HepG2 (cell line): ENCODE measurements at regions not wholly inside any gene's neighbourhood (a gene's known extent, or its start where the extent isn't known, plus 50 kb on each side); places are given as distances from the start of the nearest gene placed in this dataset.

Experiments used
- ATAC-seq: fragments of 200-7000 bp; cut with Tn5 transposase; 3 replicates; pipeline ENCODE4 v1.9.1; 2020; ENCODE audit warnings: mild to moderate bottlenecking, moderate library complexity
- BruUV-seq: library from RNA; stranded (reverse); fragments of 400-500 nt; replicated peaks from 2 replicates; lab custom pipeline; 2021; lab: Mats Ljungman, UMichigan
- CTCF ChIA-PET: fragments of 300-600 bp; formaldehyde crosslinking; extraction: SDS; loops from one replicate; lab custom pipeline; 2021; ENCODE audit warnings: low total read pairs, inconsistent platforms, low intra/inter-chr PET ratio; lab: Yijun Ruan, JAX
- POLR2A ChIA-PET: fragments of 350-600 bp; sonication (Branson Sonifier 250); formaldehyde crosslinking; loops from one replicate; lab custom pipeline; 2020; ENCODE audit warnings: antibody characterized with exemption, inconsistent platforms; lab: Yijun Ruan, JAX
- DNase-seq: peaks from one replicate; pipeline ENCODE4 v3.0.0-alpha.2; 2015; ENCODE audit warnings: low spot score
- FAIRE-seq: peaks from 3 replicates; lab custom pipeline; 2011; peaks lifted over from hg19 to GRCh38; lab: Jason Lieb, UNC
- H2AFZ ChIP-seq: one replicate; pipeline ENCODE4 v1.6.1; 2011; ENCODE audit warnings: low read length, inconsistent platforms
- H3K27ac ChIP-seq: fragments of 300-600 bp; 3 replicates; pipeline ENCODE4 v1.8.0; 2011; ENCODE audit warnings: mixed run types, mild to moderate bottlenecking, mixed read lengths, low read length, inconsistent platforms; ENCODE audit not compliant: insufficient read depth; ENCODE audit errors: extremely low read length
- H3K27me3 ChIP-seq, 2 experiments: fragments of 200-600 bp in 1 of 2; 2 replicates in 1 of 2; 3 replicates in 1 of 2; pipeline versions ENCODE4 v1.6.0 to v1.8.0; 2011; ENCODE audit warnings: low read length in 2 of 2, mild to moderate bottlenecking in 2 of 2, moderate library complexity in 2 of 2, inconsistent platforms in 1 of 2; ENCODE audit not compliant: insufficient read depth in 2 of 2, control insufficient read depth in 1 of 2
- H3K36me3 ChIP-seq, 2 experiments: fragments of 200-600 bp in 1 of 2; replicated peaks in 1 of 2; 2 replicates in 1 of 2; 3 replicates in 1 of 2; pipeline versions ENCODE4 v1.5.1 to v1.8.0; 2011; ENCODE audit warnings: low read length in 2 of 2, inconsistent platforms in 1 of 2; ENCODE audit not compliant: insufficient read depth in 2 of 2, control insufficient read depth in 1 of 2
- H3K4me1 ChIP-seq: 2 replicates; pipeline ENCODE4 v1.5.1; 2012; ENCODE audit warnings: low read length, inconsistent platforms; ENCODE audit not compliant: insufficient read depth
- H3K4me2 ChIP-seq: 2 replicates; pipeline ENCODE4 v1.6.0; 2011; ENCODE audit warnings: low read depth, low read length, inconsistent platforms
- H3K4me3 ChIP-seq, 3 experiments: fragments of 200-600 bp in 1 of 3; sonication (generic), shearing (Covaris generic) in 1 of 3; replicated peaks in 1 of 3; 2 replicates each; pipeline ENCODE4 v1.5.1; 2011 to 2016; ENCODE audit warnings: low read length in 3 of 3, inconsistent platforms in 2 of 3, low read depth in 2 of 3, mild to moderate bottlenecking in 2 of 3, control low read depth in 1 of 3, mixed read lengths in 1 of 3; ENCODE audit not compliant: insufficient read depth in 1 of 3
- H3K79me2 ChIP-seq: one replicate; pipeline ENCODE4 v1.6.1; 2011; ENCODE audit warnings: low read length, inconsistent platforms; ENCODE audit not compliant: insufficient read depth
- H3K9ac ChIP-seq: 2 replicates; pipeline ENCODE4 v1.6.0; 2011; ENCODE audit warnings: mild to moderate bottlenecking, low read depth, low read length, inconsistent platforms; ENCODE audit not compliant: insufficient read depth
- H3K9me3 ChIP-seq: 2 replicates; pipeline ENCODE4 v1.5.1; 2012; ENCODE audit warnings: mild to moderate bottlenecking, low read length
- H4K20me1 ChIP-seq: 2 replicates; pipeline ENCODE4 v1.6.0; 2011; ENCODE audit warnings: inconsistent platforms, mild to moderate bottlenecking, low read length, moderate library complexity; ENCODE audit not compliant: insufficient read depth
- FOXM1 ChIP-seq: sonication (generic); formaldehyde crosslinking; IDR thresholded peaks from 2 replicates; pipeline ENCODE4 v1.5.0; 2020; ENCODE audit warnings: missing genetic modification reagents
- SNRNP70 ChIP-seq: fragments of 200-400 bp; formaldehyde crosslinking; IDR thresholded peaks from 2 replicates; pipeline ENCODE4 v1.6.1; 2017; ENCODE audit warnings: mild to moderate bottlenecking, low read depth, low read length, moderate library complexity
- ZKSCAN8 ChIP-seq: IDR thresholded peaks from 2 replicates; pipeline ENCODE4 v1.6.1; 2016; ENCODE audit warnings: borderline replicate concordance, missing genetic modification reagents, missing compliant biosample characterization
- ZNF264 ChIP-seq: sonication (generic); formaldehyde crosslinking; IDR thresholded peaks from 2 replicates; pipeline ENCODE4 v1.4.0; 2020; ENCODE audit warnings: missing genetic modification reagents
- ZNF703 ChIP-seq: sonication (generic); formaldehyde crosslinking; IDR thresholded peaks from 2 replicates; pipeline ENCODE4 v1.5.1; 2020; ENCODE audit warnings: missing genetic modification reagents, mild to moderate bottlenecking, moderate library complexity, borderline replicate concordance
- WGBS: methylation state at CpG from one replicate; pipeline ENCODE4 v1.1.6; 2017; ENCODE audit warnings: low lambda C conversion rate; 5-methylcytosine and 5-hydroxymethylcytosine counted together
- in situ Hi-C: cut with HindIII; loops from 2 replicates; pipeline ENCODE4 v1.10.0; 2017; ENCODE audit warnings: low pct_unique_long_range_greater_than_20kb; ENCODE audit not compliant: extremely low pct_ligation_motif_present
- intact Hi-C: fragments of 100-400 bp; cut with micrococcal nuclease; formaldehyde crosslinking; loops from one replicate; pipeline ENCODE4 v1.10.0; 2022; ENCODE audit not compliant: unreplicated experiment
- TF ChIP-seq, protein P1 (sequence below): sonication (generic); formaldehyde crosslinking; IDR thresholded peaks from 2 replicates; pipeline ENCODE4 v1.8.1; 2022; ENCODE audit warnings: mild to moderate bottlenecking, missing genetic modification reagents
- TF ChIP-seq, protein P2 (sequence below): fragments of 450-650 bp; IDR thresholded peaks from 2 replicates; pipeline ENCODE4 v1.6.1; 2016

DNA sequence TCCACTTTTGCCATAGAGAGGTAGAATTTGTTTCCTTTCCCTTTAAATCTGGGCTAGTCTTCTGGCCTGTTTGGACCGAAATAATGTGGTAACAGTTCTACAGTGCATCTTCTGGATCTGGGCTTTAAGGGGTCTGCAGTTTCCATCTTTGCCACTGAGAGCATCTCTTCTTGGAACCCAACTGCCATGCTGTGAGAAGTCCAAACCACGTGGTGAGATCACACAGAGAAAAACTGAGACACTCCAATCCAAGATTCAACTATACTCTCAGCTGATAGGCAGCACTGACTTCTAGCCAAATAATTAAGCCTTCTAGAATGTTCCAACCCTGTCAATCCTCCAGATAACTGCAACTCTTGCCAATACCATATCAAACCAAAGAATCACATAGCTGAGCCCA is 261.1 kb downstream of the INSIG2 start:
- Histone ChIP-seq H3K27me3 (no peaks in the 10 kb centered on the region), H3K4me2 (no peak overlapping the region), H3K9ac (no peak overlapping the region), H3K36me3 (no peaks in the 10 kb centered on the region), H3K4me3 (no peak overlapping the region), H3K79me2 (no peaks in the 10 kb centered on the region), H2AFZ (no peak overlapping the region), H3K27ac (no peak overlapping the region), H3K4me1 (no peaks in the 10 kb centered on the region), H3K9me3 (no peaks in the 10 kb centered on the region), H4K20me1 (no peaks in the 10 kb centered on the region)
- no TSS peak for BruUV-seq
- CTCF ChIA-PET, result no interaction called here
- POLR2A ChIA-PET, result no interaction called here
- TF ChIP-seq, protein P1, sequence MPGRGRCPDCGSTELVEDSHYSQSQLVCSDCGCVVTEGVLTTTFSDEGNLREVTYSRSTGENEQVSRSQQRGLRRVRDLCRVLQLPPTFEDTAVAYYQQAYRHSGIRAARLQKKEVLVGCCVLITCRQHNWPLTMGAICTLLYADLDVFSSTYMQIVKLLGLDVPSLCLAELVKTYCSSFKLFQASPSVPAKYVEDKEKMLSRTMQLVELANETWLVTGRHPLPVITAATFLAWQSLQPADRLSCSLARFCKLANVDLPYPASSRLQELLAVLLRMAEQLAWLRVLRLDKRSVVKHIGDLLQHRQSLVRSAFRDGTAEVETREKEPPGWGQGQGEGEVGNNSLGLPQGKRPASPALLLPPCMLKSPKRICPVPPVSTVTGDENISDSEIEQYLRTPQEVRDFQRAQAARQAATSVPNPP (CRISPR knock-in tag), result no peak
- TF ChIP-seq ZKSCAN8 (CRISPR knock-in tag) (no peak), SNRNP70 (no peak), ZNF703 (CRISPR knock-in tag) (no peak), ZNF264 (CRISPR knock-in tag) (no peak), FOXM1 (no peak)
- TF ChIP-seq, protein P2, sequence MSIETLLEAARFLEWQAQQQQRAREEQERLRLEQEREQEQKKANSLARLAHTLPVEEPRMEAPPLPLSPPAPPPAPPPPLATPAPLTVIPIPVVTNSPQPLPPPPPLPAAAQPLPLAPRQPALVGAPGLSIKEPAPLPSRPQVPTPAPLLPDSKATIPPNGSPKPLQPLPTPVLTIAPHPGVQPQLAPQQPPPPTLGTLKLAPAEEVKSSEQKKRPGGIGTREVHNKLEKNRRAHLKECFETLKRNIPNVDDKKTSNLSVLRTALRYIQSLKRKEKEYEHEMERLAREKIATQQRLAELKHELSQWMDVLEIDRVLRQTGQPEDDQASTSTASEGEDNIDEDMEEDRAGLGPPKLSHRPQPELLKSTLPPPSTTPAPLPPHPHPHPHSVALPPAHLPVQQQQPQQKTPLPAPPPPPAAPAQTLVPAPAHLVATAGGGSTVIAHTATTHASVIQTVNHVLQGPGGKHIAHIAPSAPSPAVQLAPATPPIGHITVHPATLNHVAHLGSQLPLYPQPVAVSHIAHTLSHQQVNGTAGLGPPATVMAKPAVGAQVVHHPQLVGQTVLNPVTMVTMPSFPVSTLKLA, result peak; percentile 97
- FAIRE-seq (no peak), ATAC-seq (no peak), DNase-seq (no peak)
- in situ Hi-C loops, result no loop called here
- intact Hi-C loops, result no loop called here
- 8% methylated on average over 2 of the region's 2 CpGs for WGBS
